Gastroesophageal sphincter (tissue), 3 donors: ENCODE measurements at regions not wholly inside any gene's neighbourhood (a gene's known extent, or its start where the extent isn't known, plus 50 kb on each side); places are given as distances from the start of the nearest gene placed in this dataset.

Source experiments
- CTCF ChIP-seq, 4 experiments: fragments of 200-600 bp in 2 of 4; fragments of 450-650 bp in 2 of 4; sonication (generic) in 1 of 4; IDR thresholded peaks; one replicate each; pipeline ENCODE4 v1.5.1; 2017 to 2019; ENCODE audit warnings: antibody characterized with exemption in 4 of 4, mild to moderate bottlenecking in 2 of 4, moderate library complexity in 2 of 4
- POLR2A ChIP-seq, 2 donors: fragments of 450-650 bp; IDR thresholded peaks; one replicate each; pipeline ENCODE4 v1.6.1; 2017; ENCODE audit warnings: antibody characterized with exemption in 2 of 2, mild to moderate bottlenecking in 2 of 2, moderate library complexity in 1 of 2

- no peak for TF ChIP-seq CTCF (IDR thresholded peaks at IDR 0.05)
- no peak for TF ChIP-seq POLR2A (IDR thresholded peaks at IDR 0.05)
These were observed 274.8 kb upstream of the SPAG17 start for GRCh38 chr1:118459871-118460270.
